Fibroblast of peridontal ligament (primary cell): ENCODE measurements at regions not wholly inside any gene's neighbourhood (a gene's known extent, or its start where the extent isn't known, plus 50 kb on each side); places are given as distances from the start of the nearest gene placed in this dataset.
"Not testable (repeated sequence)": the region's sequence is repeated elsewhere in the genome, so short reads cannot be mapped to it uniquely, and the experiment has no call there.

Experiments used
- DNase-seq: peaks from one replicate; pipeline ENCODE4 v3.0.0-alpha.2; 2010; ENCODE audit errors: extremely low read depth

GRCh38 chr1:239112101-239112935, 274.1 kb upstream of the CHRM3 start:
- no peak for DNase-seq

GRCh38 chr1:239107676-239108075, 278.7 kb upstream of the CHRM3 start:
- DNase-seq: no peak

DNA sequence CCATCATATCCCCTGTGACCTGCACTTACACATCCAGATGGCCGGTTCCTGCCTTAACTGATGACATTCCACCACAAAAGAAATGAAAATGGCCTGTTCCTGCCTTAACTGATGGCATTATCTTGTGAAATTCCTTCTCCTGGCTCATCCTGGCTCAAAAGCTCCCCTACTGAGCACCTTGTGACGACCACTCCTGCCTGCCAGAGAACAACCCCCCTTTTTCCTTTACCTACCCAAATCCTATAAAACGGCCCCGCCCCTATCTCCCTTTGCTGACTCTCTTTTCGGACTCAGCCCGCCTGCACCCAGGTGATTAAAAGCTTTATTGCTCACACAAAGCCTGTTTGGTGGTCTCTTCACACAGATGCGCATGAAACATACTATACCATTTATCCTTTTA, 279.7 kb upstream of the CHRM3 start:
- not testable (repeated sequence) for DNase-seq

- no peak for DNase-seq
Measured at GRCh38 chr1:239098400-239099037, 287.8 kb upstream of the CHRM3 start.

- no peak for DNase-seq
Measured at GRCh38 chr1:239091537-239091936, 294.8 kb upstream of the CHRM3 start.

DNA sequence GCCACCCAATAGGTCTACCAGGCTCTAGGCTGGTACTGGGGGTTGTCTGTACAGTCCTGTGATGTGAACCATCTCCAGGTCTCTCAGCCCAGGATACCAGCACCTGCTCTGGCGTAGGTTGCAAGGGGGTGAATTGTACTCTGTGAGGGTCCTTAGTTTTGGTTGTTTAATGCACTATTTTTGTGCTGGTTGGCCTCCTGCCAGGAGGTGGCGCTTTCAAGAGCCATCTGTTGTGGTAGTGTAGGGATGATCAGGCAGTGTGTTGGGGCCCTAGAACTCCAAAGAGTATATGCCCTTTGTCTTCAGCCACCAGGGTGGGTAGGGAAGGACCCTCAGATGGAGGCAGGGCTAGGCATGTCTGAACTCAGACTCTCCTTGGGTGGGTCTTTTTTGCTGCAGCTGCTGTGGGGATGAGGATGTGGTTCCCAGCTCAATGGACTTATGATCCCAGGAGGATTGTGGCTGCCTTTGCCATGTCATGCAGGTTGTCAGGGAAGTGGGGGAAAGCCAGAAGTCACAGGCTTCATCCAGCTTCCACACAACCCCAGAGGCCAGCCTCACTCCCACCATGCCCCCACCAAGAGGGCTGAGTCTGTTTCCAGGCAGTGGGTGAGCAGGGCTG, 301.8 kb upstream of the CHRM3 start:
- DNase-seq: no peak

- not testable (repeated sequence) for DNase-seq
Measured at GRCh38 chr1:239081947-239082346, 304.4 kb upstream of the CHRM3 start.

DNA sequence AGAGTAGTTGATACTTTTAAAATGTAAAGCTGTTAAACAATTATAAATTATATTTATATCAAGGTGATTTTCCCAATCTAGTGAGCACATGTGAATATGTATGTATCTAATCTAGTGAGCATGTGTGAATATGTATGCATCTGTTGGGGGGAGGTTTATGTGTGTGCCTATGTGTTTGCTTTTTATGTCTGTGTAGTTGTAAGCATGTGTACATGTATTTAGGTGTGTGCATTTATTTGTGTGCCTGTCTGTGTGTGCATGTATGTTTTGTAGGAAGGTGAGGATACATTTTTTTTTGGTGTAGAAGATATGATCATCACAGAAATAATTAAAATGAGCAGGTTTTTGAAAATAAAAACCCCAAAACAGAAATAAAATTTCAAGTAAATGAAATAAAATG, 318.9 kb upstream of the CHRM3 start:
- DNase-seq: no peak

GRCh38 chr1:239067058-239067457, 319.3 kb upstream of the CHRM3 start:
- DNase-seq: no peak

DNA sequence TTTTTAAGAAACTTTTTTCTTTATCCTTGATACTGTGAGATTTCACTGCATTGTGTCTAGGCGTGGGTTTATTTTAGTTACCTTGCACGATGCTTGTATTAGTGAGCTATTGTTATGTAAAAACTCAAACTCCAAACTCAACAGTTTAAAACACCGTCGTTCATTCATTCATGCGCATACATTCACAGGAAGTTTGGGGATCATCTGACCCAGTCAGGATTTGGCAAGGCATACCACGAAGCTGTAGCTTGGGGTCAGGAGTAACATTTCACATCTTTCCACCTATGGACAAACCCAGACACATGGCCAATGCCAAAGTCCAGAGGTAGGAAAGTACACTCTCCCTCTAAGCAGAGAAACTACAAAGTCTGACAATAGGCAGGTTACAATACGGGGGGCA, 324.6 kb upstream of the CHRM3 start:
- no peak for DNase-seq

DNA sequence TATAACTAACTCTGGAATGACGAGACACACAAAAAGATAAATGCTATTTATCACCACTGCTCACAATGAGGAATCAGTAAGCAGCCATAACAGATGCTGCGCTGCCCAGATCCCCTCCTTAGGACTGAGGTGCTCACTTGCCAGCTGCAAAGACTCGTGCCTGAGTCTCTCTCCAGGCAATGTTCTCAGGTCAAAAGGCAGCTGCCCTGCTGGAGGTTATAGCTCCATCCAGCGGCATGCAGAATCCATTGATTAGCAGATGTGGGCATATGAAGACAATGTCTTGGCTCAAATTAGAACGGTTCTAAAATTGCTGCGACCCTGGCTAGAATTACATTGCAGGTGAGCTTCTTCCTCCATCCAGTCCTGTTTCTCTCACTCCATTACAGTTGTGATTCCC, 328.2 kb upstream of the CHRM3 start:
- no peak for DNase-seq

GRCh38 chr1:239056940-239057339, 329.4 kb upstream of the CHRM3 start:
- DNase-seq: no peak

DNA sequence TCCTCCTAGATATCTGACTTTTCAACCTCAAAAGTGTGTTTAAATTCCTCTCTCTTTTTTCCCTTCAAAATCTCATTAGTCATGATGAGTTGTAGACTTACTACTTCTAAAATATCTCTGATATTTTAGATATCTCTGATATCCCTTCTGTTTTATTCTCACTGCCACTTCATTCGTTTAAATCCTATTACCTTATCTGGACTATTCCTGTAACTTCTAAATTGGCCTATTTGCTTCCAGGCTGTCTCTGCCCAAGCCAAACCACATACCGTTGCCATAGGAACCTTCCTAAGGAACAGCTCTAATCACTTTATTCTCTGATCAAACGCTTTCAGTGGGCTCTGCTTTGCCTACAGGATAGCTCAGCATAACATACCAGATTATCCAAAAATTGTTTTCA, 333.1 kb upstream of the CHRM3 start:
- DNase-seq: no peak

DNA sequence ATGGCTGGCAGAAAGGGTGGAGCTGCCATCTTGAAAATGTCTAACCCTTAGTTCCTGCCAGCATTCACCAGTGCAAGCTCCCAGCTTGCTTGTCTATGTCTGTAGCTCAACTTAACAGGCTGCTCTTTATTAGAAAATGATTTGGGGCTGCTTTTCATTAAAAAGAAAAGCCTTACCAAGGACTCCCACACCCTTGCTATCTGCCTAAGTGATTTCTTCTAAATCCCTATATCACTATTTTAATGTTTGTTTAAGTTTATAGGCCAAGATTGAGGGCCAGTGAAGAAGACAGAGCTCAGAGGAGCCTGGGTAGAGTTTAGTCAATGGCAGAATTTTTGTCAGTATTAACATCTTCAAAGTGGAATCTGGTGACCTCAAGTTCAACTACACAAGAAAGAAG, 336.8 kb upstream of the CHRM3 start:
- no peak for DNase-seq

GRCh38 chr1:239044829-239045228, 341.5 kb upstream of the CHRM3 start:
- DNase-seq: no peak

GRCh38 chr1:239040523-239040922, 345.8 kb upstream of the CHRM3 start:
- no peak for DNase-seq

DNA sequence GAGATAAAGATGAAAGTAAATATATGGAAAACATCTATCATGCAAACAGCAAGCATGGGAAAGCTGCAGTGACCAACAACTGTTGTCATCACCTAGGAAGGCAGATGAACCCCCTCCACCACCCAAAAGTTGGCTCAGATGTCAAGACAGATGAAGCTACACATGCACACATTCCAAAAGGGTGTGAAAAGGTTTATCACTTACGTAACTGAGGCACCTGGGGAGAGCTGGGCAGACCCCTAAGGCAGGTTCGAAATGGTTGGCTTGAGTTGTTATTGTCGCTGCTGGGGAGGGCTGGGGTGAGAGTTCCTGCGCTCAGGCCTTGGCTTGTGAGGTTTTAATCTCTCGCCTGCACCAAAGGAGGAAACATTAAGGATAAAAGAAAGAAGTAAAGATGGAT, 355.1 kb upstream of the CHRM3 start:
- DNase-seq: no peak

- DNase-seq: no peak
Measured at GRCh38 chr1:239025997-239026694, 360.2 kb upstream of the CHRM3 start.

GRCh38 chr1:239025223-239025622, 361.1 kb upstream of the CHRM3 start:
- no peak for DNase-seq

- no peak for DNase-seq
Measured at GRCh38 chr1:239023732-239024360, 362.5 kb upstream of the CHRM3 start.

DNA sequence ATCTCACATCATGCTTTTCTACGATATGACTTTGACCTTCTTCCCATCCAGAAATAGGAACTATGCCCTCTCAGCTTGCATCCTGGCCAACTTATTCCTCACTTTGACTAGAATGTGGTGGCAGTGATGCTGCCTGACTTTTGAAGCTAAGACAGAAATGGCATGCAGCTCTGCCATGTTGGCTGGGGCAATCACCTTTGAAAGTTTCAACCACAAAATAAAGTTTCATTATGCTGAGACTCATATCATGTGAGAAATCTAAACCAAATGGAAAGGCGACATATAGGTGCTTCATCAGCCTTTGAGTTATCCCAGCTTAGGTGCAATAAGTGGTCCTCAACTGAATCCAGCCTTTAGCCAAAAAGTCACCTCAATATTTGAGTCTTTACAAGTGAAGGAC, 370.0 kb upstream of the CHRM3 start:
- no peak for DNase-seq

GRCh38 chr1:239011382-239011781, 375.0 kb upstream of the CHRM3 start:
- no peak for DNase-seq
